ENCODE measurements at regions not wholly inside any gene's neighbourhood (a gene's known extent, or its start where the extent isn't known, plus 50 kb on each side); places are given as distances from the start of the nearest gene placed in this dataset.

DNA sequence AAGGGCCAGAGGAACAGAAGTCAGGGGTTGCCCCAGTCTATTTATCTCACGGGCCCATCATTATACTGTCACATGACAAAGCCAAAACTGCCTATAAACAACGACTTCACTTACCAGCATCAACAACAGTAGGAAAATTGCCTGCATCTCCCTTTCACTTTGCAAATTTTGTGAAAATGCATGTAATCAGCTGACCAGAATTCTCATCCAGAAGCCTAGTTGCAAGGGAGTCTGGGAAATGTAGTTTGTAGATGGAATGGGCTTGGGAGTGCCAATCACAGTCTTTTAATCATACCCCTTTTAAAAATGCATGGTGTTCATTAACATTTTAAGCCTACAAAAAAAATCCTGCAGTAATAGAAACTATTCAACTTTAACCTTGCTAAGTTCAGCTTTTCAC lies 369.3 kb upstream of the TMPO start:
- Histone ChIP-seq H3K18ac (ENCODE audit: insufficient read length, low read depth, low read length) (no peak overlapping the region), H4K20me1 (ENCODE audit: control insufficient read depth, insufficient read depth, insufficient read length) (no peaks in the 10 kb centered on the region), H3K14ac (ENCODE audit: insufficient read depth, low read length) (no peak overlapping the region), H4K5ac (ENCODE audit: insufficient read length, low read depth, low read length) (no peak overlapping the region), H4K91ac (ENCODE audit: insufficient read length, low read depth, low read length) (no peak overlapping the region), H2BK20ac (ENCODE audit: low read depth, low read length, poor library complexity, severe bottlenecking) (no peak overlapping the region), H3K9ac (ENCODE audit: extremely low read depth, insufficient read length, low read length) (no peak overlapping the region), H3T11ph (ENCODE audit: low read length) (no peak overlapping the region), H3K4ac (ENCODE audit: low read depth, low read length) (no peak overlapping the region), H2AK5ac (ENCODE audit: insufficient read length, low read length) (no peak overlapping the region), H2BK12ac (ENCODE audit: insufficient read length, low read depth, low read length) (no peak overlapping the region), H3K23me2 (ENCODE audit: insufficient read length, low read depth, low read length, poor library complexity, severe bottlenecking) (no peaks in the 10 kb centered on the region), H3K4me2 (ENCODE audit: insufficient read depth, insufficient read length, low read length) (no peak overlapping the region), H3K79me1 (ENCODE audit: insufficient read depth, low read depth, low read length, poor library complexity, severe bottlenecking) (no peaks in the 10 kb centered on the region), H3K4me1 (ENCODE audit: insufficient read depth, low read length) (no peaks in the 10 kb centered on the region; the same call in 1 of the 2 replicates), H2BK120ac (ENCODE audit: low read depth, low read length, poor library complexity, severe bottlenecking) (no peak overlapping the region), H3K79me2 (ENCODE audit: insufficient read depth, low read length) (no peaks in the 10 kb centered on the region), H3K27ac (ENCODE audit: insufficient read length, low read depth, low read length) (no peak overlapping the region), H2BK5ac (ENCODE audit: insufficient read length, low read length) (no peak overlapping the region), H3K9me3 (ENCODE audit: control insufficient read depth, low read depth, low read length) (no peaks in the 10 kb centered on the region), H4K8ac (replicated peaks; ENCODE audit: insufficient read length, low read depth, low read length) (no peak overlapping the region), H3K27me3 (ENCODE audit: insufficient read depth, low read length) (no peaks in the 10 kb centered on the region), H2BK15ac (ENCODE audit: low read depth, low read length) (no peak overlapping the region), H3K56ac (ENCODE audit: insufficient read length, low read depth, low read length) (no peak overlapping the region), H3K23ac (ENCODE audit: insufficient read length, low read depth, low read length) (no peak overlapping the region), H2AFZ (ENCODE audit: low read length) (no peak overlapping the region)
- WGBS (ENCODE audit: extremely low coverage, insufficient read length, low lambda C conversion rate): no CpG with 5 or more reads among the region's 2 CpGs
- Mint-ChIP-seq H3K4me3 (no peak overlapping the region), H3K36me3 (ENCODE audit: insufficient read depth in 1 of 3, low read depth in 3 of 3) (peaks cover 0 to 4% (median 0%) of the 10 kb centered on the region in 3 experiments; a peak in 1 of 7 replicates), H3K9me3 (no peaks in the 10 kb centered on the region; a peak in 3 of 5 replicates), H3K4me1 (peaks cover 13 to 22% of the 10 kb centered on the region in 2 experiments), H3K27me3 (ENCODE audit: low read depth) (no peaks in the 10 kb centered on the region; the same call in 1 of the 2 replicates), H3K27ac (no peak overlapping the region)
- TF ChIP-seq, protein P1, sequence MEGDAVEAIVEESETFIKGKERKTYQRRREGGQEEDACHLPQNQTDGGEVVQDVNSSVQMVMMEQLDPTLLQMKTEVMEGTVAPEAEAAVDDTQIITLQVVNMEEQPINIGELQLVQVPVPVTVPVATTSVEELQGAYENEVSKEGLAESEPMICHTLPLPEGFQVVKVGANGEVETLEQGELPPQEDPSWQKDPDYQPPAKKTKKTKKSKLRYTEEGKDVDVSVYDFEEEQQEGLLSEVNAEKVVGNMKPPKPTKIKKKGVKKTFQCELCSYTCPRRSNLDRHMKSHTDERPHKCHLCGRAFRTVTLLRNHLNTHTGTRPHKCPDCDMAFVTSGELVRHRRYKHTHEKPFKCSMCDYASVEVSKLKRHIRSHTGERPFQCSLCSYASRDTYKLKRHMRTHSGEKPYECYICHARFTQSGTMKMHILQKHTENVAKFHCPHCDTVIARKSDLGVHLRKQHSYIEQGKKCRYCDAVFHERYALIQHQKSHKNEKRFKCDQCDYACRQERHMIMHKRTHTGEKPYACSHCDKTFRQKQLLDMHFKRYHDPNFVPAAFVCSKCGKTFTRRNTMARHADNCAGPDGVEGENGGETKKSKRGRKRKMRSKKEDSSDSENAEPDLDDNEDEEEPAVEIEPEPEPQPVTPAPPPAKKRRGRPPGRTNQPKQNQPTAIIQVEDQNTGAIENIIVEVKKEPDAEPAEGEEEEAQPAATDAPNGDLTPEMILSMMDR (conservative IDR thresholded peaks at IDR 0.05): no peak
- no peak for DNase-seq

Data from H9 (cell line).